ENCODE measurements at regions not wholly inside any gene's neighbourhood (a gene's known extent, or its start where the extent isn't known, plus 50 kb on each side); places are given as distances from the start of the nearest gene placed in this dataset.

DNA sequence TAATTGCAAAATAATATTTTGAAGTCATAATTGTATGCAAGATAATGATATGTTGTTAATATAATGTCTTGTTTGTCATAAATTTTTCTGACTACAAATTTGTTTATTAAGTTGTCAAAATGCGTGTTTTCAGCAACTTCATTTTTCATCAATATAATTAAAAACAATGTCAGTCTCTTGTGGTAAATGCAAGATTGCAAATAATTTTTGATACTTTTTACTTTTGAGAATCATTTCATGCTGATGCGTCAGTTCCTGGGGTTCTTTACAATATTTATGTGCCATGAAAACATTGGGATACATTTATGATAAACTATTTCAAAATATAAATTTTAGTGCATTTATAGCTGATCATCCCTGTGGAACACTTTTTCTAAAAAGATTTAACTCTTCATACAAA is 1504.8 kb downstream of the BRD1 start:
- TF ChIP-seq POLR2AphosphoS5 (IDR thresholded peaks at IDR 0.05; ENCODE audit: borderline replicate concordance, low read depth, low read length), result no peak
- TF ChIP-seq EZH2 (IDR thresholded peaks at IDR 0.05), result no peak
- no peak for TF ChIP-seq FOXP2 (optimal IDR thresholded peaks at IDR 0.05; ENCODE audit: control extremely low read depth, extremely low read length, insufficient read depth)
